ENCODE measurements at regions not wholly inside any gene's neighbourhood (a gene's known extent, or its start where the extent isn't known, plus 50 kb on each side); places are given as distances from the start of the nearest gene placed in this dataset.

DNA sequence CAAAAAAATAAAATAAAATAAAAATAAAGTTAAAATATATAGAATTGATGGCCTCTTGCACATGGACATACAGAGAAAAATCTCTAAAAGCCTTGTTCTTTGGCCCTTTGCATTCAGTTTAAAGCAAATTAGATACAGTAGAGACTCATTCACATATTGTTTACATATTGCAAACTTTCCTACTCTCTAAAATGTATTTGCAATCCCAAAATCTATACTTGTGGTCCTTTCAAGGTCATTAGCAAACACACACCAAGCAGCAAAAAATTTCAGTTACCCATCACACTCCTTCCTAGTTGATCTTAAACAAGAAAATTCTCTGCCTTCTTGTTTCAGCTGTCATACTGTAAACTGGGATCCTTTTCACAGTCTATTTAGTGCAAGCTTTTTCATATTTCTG, 61.0 kb upstream of the SLC44A3 start:
- no peak for TF ChIP-seq POLR2A (IDR thresholded peaks at IDR 0.05)
- TF ChIP-seq, protein P1, sequence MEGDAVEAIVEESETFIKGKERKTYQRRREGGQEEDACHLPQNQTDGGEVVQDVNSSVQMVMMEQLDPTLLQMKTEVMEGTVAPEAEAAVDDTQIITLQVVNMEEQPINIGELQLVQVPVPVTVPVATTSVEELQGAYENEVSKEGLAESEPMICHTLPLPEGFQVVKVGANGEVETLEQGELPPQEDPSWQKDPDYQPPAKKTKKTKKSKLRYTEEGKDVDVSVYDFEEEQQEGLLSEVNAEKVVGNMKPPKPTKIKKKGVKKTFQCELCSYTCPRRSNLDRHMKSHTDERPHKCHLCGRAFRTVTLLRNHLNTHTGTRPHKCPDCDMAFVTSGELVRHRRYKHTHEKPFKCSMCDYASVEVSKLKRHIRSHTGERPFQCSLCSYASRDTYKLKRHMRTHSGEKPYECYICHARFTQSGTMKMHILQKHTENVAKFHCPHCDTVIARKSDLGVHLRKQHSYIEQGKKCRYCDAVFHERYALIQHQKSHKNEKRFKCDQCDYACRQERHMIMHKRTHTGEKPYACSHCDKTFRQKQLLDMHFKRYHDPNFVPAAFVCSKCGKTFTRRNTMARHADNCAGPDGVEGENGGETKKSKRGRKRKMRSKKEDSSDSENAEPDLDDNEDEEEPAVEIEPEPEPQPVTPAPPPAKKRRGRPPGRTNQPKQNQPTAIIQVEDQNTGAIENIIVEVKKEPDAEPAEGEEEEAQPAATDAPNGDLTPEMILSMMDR (IDR thresholded peaks at IDR 0.05) = no peak
